ENCODE measurements at regions not wholly inside any gene's neighbourhood (a gene's known extent, or its start where the extent isn't known, plus 50 kb on each side); places are given as distances from the start of the nearest gene placed in this dataset.

- no peak for ATAC-seq
- Histone ChIP-seq H3K9me3 (no peaks in the 10 kb centered on the region), H3K36me3 (no peaks in the 10 kb centered on the region), H3K27me3 (no peaks in the 10 kb centered on the region), H3K4me1 (no peaks in the 10 kb centered on the region), H3K4me3 (no peak overlapping the region), H3K27ac (no peak overlapping the region)
- intact Hi-C loops (cut with DNase I), result no loop called here
- FAIRE-seq, result no peak
- no peak for DNase-seq
- TF ChIP-seq, protein P1, sequence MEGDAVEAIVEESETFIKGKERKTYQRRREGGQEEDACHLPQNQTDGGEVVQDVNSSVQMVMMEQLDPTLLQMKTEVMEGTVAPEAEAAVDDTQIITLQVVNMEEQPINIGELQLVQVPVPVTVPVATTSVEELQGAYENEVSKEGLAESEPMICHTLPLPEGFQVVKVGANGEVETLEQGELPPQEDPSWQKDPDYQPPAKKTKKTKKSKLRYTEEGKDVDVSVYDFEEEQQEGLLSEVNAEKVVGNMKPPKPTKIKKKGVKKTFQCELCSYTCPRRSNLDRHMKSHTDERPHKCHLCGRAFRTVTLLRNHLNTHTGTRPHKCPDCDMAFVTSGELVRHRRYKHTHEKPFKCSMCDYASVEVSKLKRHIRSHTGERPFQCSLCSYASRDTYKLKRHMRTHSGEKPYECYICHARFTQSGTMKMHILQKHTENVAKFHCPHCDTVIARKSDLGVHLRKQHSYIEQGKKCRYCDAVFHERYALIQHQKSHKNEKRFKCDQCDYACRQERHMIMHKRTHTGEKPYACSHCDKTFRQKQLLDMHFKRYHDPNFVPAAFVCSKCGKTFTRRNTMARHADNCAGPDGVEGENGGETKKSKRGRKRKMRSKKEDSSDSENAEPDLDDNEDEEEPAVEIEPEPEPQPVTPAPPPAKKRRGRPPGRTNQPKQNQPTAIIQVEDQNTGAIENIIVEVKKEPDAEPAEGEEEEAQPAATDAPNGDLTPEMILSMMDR (IDR thresholded peaks at IDR 0.05), result no peak
- 45 to 50% methylated on average over 10 of the region's 10 CpGs for WGBS, 2 donors
Observed at GRCh38 chr5:37991301-37992299, 151.8 kb upstream of the GDNF start.

- H3K4me3 ChIP-seq, result no peak overlapping the region
- no peak for FAIRE-seq
- H3K9me3 ChIP-seq, result no peaks in the 10 kb centered on the region
- H3K27ac ChIP-seq, result no peak overlapping the region
- no peaks in the 10 kb centered on the region for H3K27me3 ChIP-seq
- TF ChIP-seq, protein P1 (IDR thresholded peaks at IDR 0.05), result no peak
- 62 to 70% methylated on average over 1 of the region's 1 CpG for WGBS, 2 donors
- DNase-seq, result no peak
- intact Hi-C loops (cut with DNase I), result no loop called here
- H3K4me1 ChIP-seq, result no peaks in the 10 kb centered on the region
- H3K36me3 ChIP-seq, result no peaks in the 10 kb centered on the region
- no peak for ATAC-seq
Observed at GRCh38 chr5:37989884-37990283, 150.0 kb upstream of the GDNF start.

- no peak for ATAC-seq
- WGBS, 2 donors, result 70 to 81% methylated on average over 1 of the region's 1 CpG
Observed at GRCh38 chr5:37988454-37989046, 148.7 kb upstream of the GDNF start.

DNA sequence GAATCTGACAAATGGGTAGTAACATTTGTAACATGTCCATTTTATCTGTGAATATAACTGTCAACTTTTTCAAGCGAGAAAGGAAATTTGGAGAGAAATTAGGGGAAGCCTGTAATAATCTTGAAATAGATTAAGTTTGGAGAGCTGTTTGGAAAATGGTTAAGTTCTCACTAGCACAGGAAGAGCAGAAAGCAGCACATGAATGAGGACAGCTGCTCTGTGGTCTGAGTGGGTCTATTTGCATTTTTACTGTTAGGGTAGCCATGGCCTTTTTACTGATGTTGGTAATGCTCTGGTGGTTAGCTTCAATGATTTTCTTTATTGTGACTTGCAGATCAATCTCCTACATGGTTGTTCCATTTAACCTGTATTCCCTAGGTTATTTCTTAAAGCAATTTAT lies 144.5 kb upstream of the GDNF start:
- no peaks in the 10 kb centered on the region for H3K9me3 ChIP-seq
- H3K27ac ChIP-seq, result no peak overlapping the region
- no peaks in the 10 kb centered on the region for H3K27me3 ChIP-seq
- no peaks in the 10 kb centered on the region for H3K36me3 ChIP-seq
- 58 to 61% methylated on average over 1 of the region's 1 CpG for WGBS, 2 donors
- ATAC-seq (no peak), DNase-seq (no peak), FAIRE-seq (no peak)
- TF ChIP-seq, protein P1 (IDR thresholded peaks at IDR 0.05), result no peak
- H3K4me3 ChIP-seq, result no peak overlapping the region
- no peaks in the 10 kb centered on the region for H3K4me1 ChIP-seq
- intact Hi-C loops (cut with DNase I), result no loop called here

More at GRCh38 chr5:37988454-37989046, 148.7 kb upstream of the GDNF start:
- FAIRE-seq, result no peak
- Histone ChIP-seq H3K27ac (no peak overlapping the region), H3K9me3 (no peaks in the 10 kb centered on the region), H3K27me3 (no peaks in the 10 kb centered on the region), H3K4me3 (no peak overlapping the region), H3K36me3 (no peaks in the 10 kb centered on the region), H3K4me1 (no peaks in the 10 kb centered on the region)
- no peak for DNase-seq
- TF ChIP-seq, protein P1 (IDR thresholded peaks at IDR 0.05), result no peak
- intact Hi-C loops (cut with DNase I), result no loop called here

- DNase-seq, result no peak
- H3K4me1 ChIP-seq, result no peaks in the 10 kb centered on the region
- no peak overlapping the region for H3K27ac ChIP-seq
- H3K4me3 ChIP-seq, result no peak overlapping the region
- H3K36me3 ChIP-seq, result no peaks in the 10 kb centered on the region
- no peak for FAIRE-seq
- 53 to 55% methylated on average over 2 of the region's 2 CpGs for WGBS, 2 donors
- intact Hi-C loops (cut with DNase I), result no loop called here
- no peaks in the 10 kb centered on the region for H3K27me3 ChIP-seq
- no peak for ATAC-seq
- TF ChIP-seq, protein P1 (IDR thresholded peaks at IDR 0.05), result no peak
- H3K9me3 ChIP-seq, result no peaks in the 10 kb centered on the region
Observed at GRCh38 chr5:37983463-37983862, 143.6 kb upstream of the GDNF start.

Data from pancreas (tissue), 10 donors.